NCI-H510A treated with DMSO at 0.1 percent for 48 hours (cell line): ENCODE measurements at regions not wholly inside any gene's neighbourhood (a gene's known extent, or its start where the extent isn't known, plus 50 kb on each side); places are given as distances from the start of the nearest gene placed in this dataset.

Experiments used
- DNase-seq: peaks from one replicate; lab custom pipeline; 2025; lab: John Stamatoyannopoulos, UW

GRCh38 chr2:15865923-15866322, 74.4 kb upstream of the MYCN start:
- DNase-seq, result no peak

- DNase-seq, result no peak
These were observed 73.7 kb upstream of the MYCN start for GRCh38 chr2:15866563-15867193.

- no peak for DNase-seq
These were observed 72.9 kb upstream of the MYCN start for GRCh38 chr2:15867194-15868171.

- no peak for DNase-seq
These were observed 72.2 kb upstream of the MYCN start for GRCh38 chr2:15868186-15868585.

- no peak for DNase-seq
These were observed 71.6 kb upstream of the MYCN start for GRCh38 chr2:15868704-15869103.

GRCh38 chr2:15869396-15869795, 71.0 kb upstream of the MYCN start:
- DNase-seq, result no peak

GRCh38 chr2:15869871-15870270, 70.5 kb upstream of the MYCN start:
- no peak for DNase-seq

GRCh38 chr2:15870565-15870964, 69.8 kb upstream of the MYCN start:
- DNase-seq, result no peak

GRCh38 chr2:15871239-15871783, 69.0 kb upstream of the MYCN start:
- DNase-seq, result no peak

- DNase-seq, result no peak
These were observed 67.5 kb upstream of the MYCN start for GRCh38 chr2:15872854-15873253.

- DNase-seq, result no peak
These were observed 66.0 kb upstream of the MYCN start for GRCh38 chr2:15874321-15874720.

- no peak for DNase-seq
These were observed 65.2 kb upstream of the MYCN start for GRCh38 chr2:15874854-15875804.

- no peak for DNase-seq
These were observed 64.2 kb upstream of the MYCN start for GRCh38 chr2:15875969-15876705.

- DNase-seq, result no peak
These were observed 59.9 kb upstream of the MYCN start for GRCh38 chr2:15880226-15881119.

- no peak for DNase-seq
These were observed 59.3 kb upstream of the MYCN start for GRCh38 chr2:15881120-15881433.

- no peak for DNase-seq
These were observed 58.7 kb upstream of the MYCN start for GRCh38 chr2:15881676-15882075.

- no peak for DNase-seq
These were observed 57.4 kb upstream of the MYCN start for GRCh38 chr2:15882761-15883497.

- no peak for DNase-seq
These were observed 56.7 kb upstream of the MYCN start for GRCh38 chr2:15883684-15884083.

GRCh38 chr2:15884790-15885189, 55.6 kb upstream of the MYCN start:
- DNase-seq, result no peak

GRCh38 chr2:15886231-15886630, 54.1 kb upstream of the MYCN start:
- DNase-seq, result no peak
